A673 (cell line): ENCODE measurements at regions not wholly inside any gene's neighbourhood (a gene's known extent, or its start where the extent isn't known, plus 50 kb on each side); places are given as distances from the start of the nearest gene placed in this dataset.

Experiments
- BruUV-seq: library from RNA; stranded (reverse); fragments of 400-500 nt; replicated peaks from 2 replicates; lab custom pipeline; 2021; lab: Mats Ljungman, UMichigan
- CTCF ChIA-PET: fragments of 300-600 bp; sonication (Branson Sonifier 250); formaldehyde crosslinking; loops from one replicate; lab custom pipeline; 2022; ENCODE audit warnings: antibody characterized with exemption; lab: Charles Lee
- POLR2A ChIA-PET: fragments of 300-600 bp; sonication (Branson Sonifier 250); formaldehyde crosslinking; loops from one replicate; lab custom pipeline; 2022; ENCODE audit warnings: antibody characterized with exemption; ENCODE audit not compliant: low non-redundant PET; lab: Charles Lee
- DNase-seq: peaks from one replicate; pipeline ENCODE4 v3.0.0-alpha.2; 2015; ENCODE audit warnings: low spot score
- H3K27ac ChIP-seq: fragments of 200-600 bp; sonication (generic); 2 replicates; pipeline ENCODE4 v1.5.1; 2016; ENCODE audit warnings: mixed run types, low read depth, mild to moderate bottlenecking, mixed read lengths, antibody characterized with exemption, low read length; ENCODE audit not compliant: poor library complexity, severe bottlenecking
- H3K27me3 ChIP-seq: fragments of 200-600 bp; sonication (generic); replicated peaks from 2 replicates; pipeline ENCODE4 v1.6.1; 2017; ENCODE audit warnings: mixed run types, low read depth, mild to moderate bottlenecking, mixed read lengths, antibody characterized with exemption, low read length; ENCODE audit not compliant: insufficient read depth, poor library complexity
- H3K36me3 ChIP-seq: fragments of 200-600 bp; sonication (generic); 2 replicates; pipeline ENCODE4 v1.6.1; 2016; ENCODE audit warnings: mixed run types, mild to moderate bottlenecking, mixed read lengths, antibody characterized with exemption, low read length; ENCODE audit not compliant: insufficient read depth, poor library complexity, severe bottlenecking
- H3K4me1 ChIP-seq: fragments of 200-600 bp; sonication (generic); 2 replicates; pipeline ENCODE4 v1.6.1; 2017; ENCODE audit warnings: mixed run types, mild to moderate bottlenecking, mixed read lengths, antibody characterized with exemption, low read length; ENCODE audit not compliant: insufficient read depth, poor library complexity, severe bottlenecking
- H3K4me3 ChIP-seq: fragments of 200-600 bp; sonication (generic); 2 replicates; pipeline ENCODE4 v1.5.1; 2016; ENCODE audit warnings: low read depth, mixed run types, mild to moderate bottlenecking, mixed read lengths, low read length; ENCODE audit not compliant: poor library complexity, severe bottlenecking
- H3K9me3 ChIP-seq: fragments of 200-600 bp; sonication (generic); 2 replicates; pipeline ENCODE4 v1.6.1; 2016; ENCODE audit warnings: mixed run types, low read depth, mild to moderate bottlenecking, mixed read lengths, antibody characterized with exemption, low read length; ENCODE audit not compliant: poor library complexity, severe bottlenecking
- EZH2 ChIP-seq: fragments of 200-600 bp; sonication (generic); IDR thresholded peaks from 2 replicates; pipeline ENCODE4 v1.6.1; 2017; ENCODE audit warnings: borderline replicate concordance, low read depth, mild to moderate bottlenecking, mixed read lengths, antibody characterized with exemption, low read length; ENCODE audit not compliant: poor library complexity, severe bottlenecking
- intact Hi-C: fragments of 100-400 bp; cut with micrococcal nuclease; formaldehyde crosslinking; loops from one replicate; pipeline ENCODE4 v1.10.0; 2022; ENCODE audit not compliant: unreplicated experiment
- TF ChIP-seq, protein P1 (sequence below): fragments of 300-800, 200-600 bp; sonication (generic); conservative IDR thresholded peaks from 2 replicates; pipeline ENCODE4 v1.5.1; 2017; ENCODE audit warnings: low read depth, mild to moderate bottlenecking, antibody characterized with exemption, low read length, moderate library complexity, mixed read lengths

- H3K36me3 ChIP-seq: no peaks in the 10 kb centered on the region
- intact Hi-C loops: no loop called here
- BruUV-seq: no TSS peak
- no peaks in the 10 kb centered on the region for H3K4me1 ChIP-seq
- CTCF ChIA-PET: no interaction called here
- H3K4me3 ChIP-seq: no peak overlapping the region
- DNase-seq: no peak
- no peaks in the 10 kb centered on the region for H3K27me3 ChIP-seq
- POLR2A ChIA-PET: no interaction called here
- TF ChIP-seq, protein P1, sequence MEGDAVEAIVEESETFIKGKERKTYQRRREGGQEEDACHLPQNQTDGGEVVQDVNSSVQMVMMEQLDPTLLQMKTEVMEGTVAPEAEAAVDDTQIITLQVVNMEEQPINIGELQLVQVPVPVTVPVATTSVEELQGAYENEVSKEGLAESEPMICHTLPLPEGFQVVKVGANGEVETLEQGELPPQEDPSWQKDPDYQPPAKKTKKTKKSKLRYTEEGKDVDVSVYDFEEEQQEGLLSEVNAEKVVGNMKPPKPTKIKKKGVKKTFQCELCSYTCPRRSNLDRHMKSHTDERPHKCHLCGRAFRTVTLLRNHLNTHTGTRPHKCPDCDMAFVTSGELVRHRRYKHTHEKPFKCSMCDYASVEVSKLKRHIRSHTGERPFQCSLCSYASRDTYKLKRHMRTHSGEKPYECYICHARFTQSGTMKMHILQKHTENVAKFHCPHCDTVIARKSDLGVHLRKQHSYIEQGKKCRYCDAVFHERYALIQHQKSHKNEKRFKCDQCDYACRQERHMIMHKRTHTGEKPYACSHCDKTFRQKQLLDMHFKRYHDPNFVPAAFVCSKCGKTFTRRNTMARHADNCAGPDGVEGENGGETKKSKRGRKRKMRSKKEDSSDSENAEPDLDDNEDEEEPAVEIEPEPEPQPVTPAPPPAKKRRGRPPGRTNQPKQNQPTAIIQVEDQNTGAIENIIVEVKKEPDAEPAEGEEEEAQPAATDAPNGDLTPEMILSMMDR: no peak
- no peak for TF ChIP-seq EZH2
- no peaks in the 10 kb centered on the region for H3K9me3 ChIP-seq
- H3K27ac ChIP-seq: no peak overlapping the region
Observed at GRCh38 chr3:44076221-44076829, 165.4 kb upstream of the TOPAZ1 start.

DNA sequence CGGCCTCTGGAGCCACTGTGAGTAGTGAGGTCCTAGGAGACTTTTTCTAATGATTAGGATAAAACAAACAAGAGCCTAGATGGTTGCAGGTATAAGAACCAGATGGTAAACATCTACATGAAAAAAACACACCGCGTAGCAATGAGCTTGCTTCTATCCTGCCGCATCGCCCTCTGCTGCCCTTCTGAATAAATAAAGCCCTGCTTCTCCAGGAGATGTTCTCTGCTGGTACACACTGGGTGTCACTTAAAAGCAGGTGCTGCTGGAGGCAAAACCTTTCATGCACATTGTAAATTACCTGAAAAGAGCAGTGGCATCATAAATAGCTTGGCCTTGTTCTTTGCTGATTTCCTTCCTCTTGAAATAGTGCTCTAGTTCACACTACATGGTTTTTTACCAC is 164.4 kb upstream of the TOPAZ1 start:
- no TSS peak for BruUV-seq
- Histone ChIP-seq H3K27me3 (no peaks in the 10 kb centered on the region), H3K9me3 (no peaks in the 10 kb centered on the region), H3K27ac (no peak overlapping the region), H3K4me1 (no peaks in the 10 kb centered on the region), H3K36me3 (no peaks in the 10 kb centered on the region), H3K4me3 (no peak overlapping the region)
- intact Hi-C loops: no loop called here
- ChIA-PET POLR2A (no interaction called here), CTCF (no interaction called here)
- DNase-seq: no peak
- TF ChIP-seq, protein P1: no peak
- TF ChIP-seq EZH2: no peak

DNA sequence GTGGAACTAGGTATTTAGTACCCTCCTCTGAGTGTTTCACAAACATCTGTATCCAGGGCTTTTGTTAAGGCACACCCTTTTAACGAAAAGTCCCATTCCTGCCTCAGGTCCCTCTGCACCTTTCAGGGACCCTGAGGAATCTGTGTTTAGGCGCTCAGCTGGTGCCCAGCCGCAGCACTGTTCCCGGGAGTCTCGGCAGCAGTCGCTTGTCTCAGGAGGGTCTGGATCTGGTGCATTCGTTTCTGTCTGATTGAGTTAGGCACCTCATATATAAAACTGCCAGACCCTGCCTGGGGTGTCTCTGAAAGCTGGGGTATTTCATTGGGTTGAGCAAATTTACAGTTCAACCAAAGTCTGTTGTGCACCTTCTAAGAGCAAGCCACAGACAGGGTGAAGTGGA is 162.8 kb upstream of the TOPAZ1 start:
- Histone ChIP-seq H3K27me3 (no peaks in the 10 kb centered on the region), H3K4me1 (no peaks in the 10 kb centered on the region), H3K36me3 (no peaks in the 10 kb centered on the region), H3K4me3 (no peak overlapping the region), H3K9me3 (no peaks in the 10 kb centered on the region), H3K27ac (no peak overlapping the region)
- intact Hi-C loops: no loop called here
- CTCF ChIA-PET: no interaction called here
- TF ChIP-seq, protein P1: no peak
- no peak for TF ChIP-seq EZH2
- no TSS peak for BruUV-seq
- no peak for DNase-seq
- POLR2A ChIA-PET: no interaction called here
